ENCODE measurements at regions not wholly inside any gene's neighbourhood (a gene's known extent, or its start where the extent isn't known, plus 50 kb on each side); places are given as distances from the start of the nearest gene placed in this dataset.

- TF ChIP-seq CTCF (IDR thresholded peaks at IDR 0.05): no peak
- TF ChIP-seq POLR2A (IDR thresholded peaks at IDR 0.05): no peak
Observed at GRCh38 chr3:124489506-124489905, 240.7 kb upstream of the UMPS start.

Data from Peyer's patch (tissue), 4 donors.